Vagina (tissue), 2 donors: ENCODE measurements at regions not wholly inside any gene's neighbourhood (a gene's known extent, or its start where the extent isn't known, plus 50 kb on each side); places are given as distances from the start of the nearest gene placed in this dataset.

Experiments used
- DNase-seq, 2 donors: peaks; one replicate each; pipeline ENCODE4 v3.0.0-alpha.2; 2017; ENCODE audit errors: extremely low spot score in 2 of 2
- H3K27ac ChIP-seq: fragments of 200-600 bp; sonication (generic); one replicate; pipeline ENCODE4 v1.5.1; 2019
- H3K27me3 ChIP-seq: fragments of 200-600 bp; sonication (generic); one replicate; pipeline ENCODE4 v1.5.1; 2019
- H3K36me3 ChIP-seq, 2 donors: fragments of 200-600 bp; sonication (generic); one replicate each; pipeline ENCODE4 v1.5.1; 2017 to 2019
- H3K4me1 ChIP-seq: fragments of 200-600 bp; sonication (generic); one replicate; pipeline ENCODE4 v1.5.1; 2019
- H3K4me3 ChIP-seq, 2 donors: fragments of 200-600 bp; sonication (generic); 1 replicate in 1 of 2; 2 replicates in 1 of 2; pipeline ENCODE4 v1.5.1; 2016 to 2019
- H3K9me3 ChIP-seq: fragments of 200-600 bp; sonication (generic); one replicate; pipeline ENCODE4 v1.5.1; 2019
- CTCF ChIP-seq, 3 experiments: fragments of 450-650 bp in 2 of 3; fragments of 200-600 bp in 1 of 3; sonication (generic) in 1 of 3; IDR thresholded peaks; one replicate each; pipeline ENCODE4 v1.5.1; 2017 to 2019; ENCODE audit warnings: antibody characterized with exemption in 3 of 3, mild to moderate bottlenecking in 2 of 3, moderate library complexity in 2 of 3
- POLR2A ChIP-seq, 2 donors: fragments of 450-650 bp; IDR thresholded peaks; one replicate each; pipeline ENCODE4 v1.6.1; 2017; ENCODE audit warnings: antibody characterized with exemption in 2 of 2, mild to moderate bottlenecking in 2 of 2, moderate library complexity in 2 of 2
- POLR2AphosphoS5 ChIP-seq, 2 donors: sonication (generic); formaldehyde crosslinking; IDR thresholded peaks; one replicate each; pipeline ENCODE4 v1.9.0; 2017; ENCODE audit warnings: antibody characterized with exemption in 2 of 2, mild to moderate bottlenecking in 2 of 2, low read depth in 1 of 2; ENCODE audit not compliant: insufficient read depth in 1 of 2
- intact Hi-C: fragments of 100-400 bp; cut with DNase I; formaldehyde crosslinking; loops from one replicate; pipeline ENCODE4 v1.15.1; 2023

GRCh38 chr4:175405961-175406360 lies 406.1 kb downstream of the GPM6A start:
- TF ChIP-seq CTCF (IDR thresholded peaks at IDR 0.05) (no peak), POLR2AphosphoS5 (IDR thresholded peaks at IDR 0.05; ENCODE audit: insufficient read depth in 1 of 2, low read depth in 1 of 2) (no peak), POLR2A (IDR thresholded peaks at IDR 0.05) (no peak)
- Histone ChIP-seq H3K27me3 (no peaks in the 10 kb centered on the region), H3K36me3 (no peaks in the 10 kb centered on the region), H3K27ac (no peak overlapping the region), H3K9me3 (no peaks in the 10 kb centered on the region), H3K4me1 (no peaks in the 10 kb centered on the region), H3K4me3 (no peak overlapping the region)
- no peak for DNase-seq
- intact Hi-C loops = no loop called here

- Histone ChIP-seq H3K9me3 (no peaks in the 10 kb centered on the region), H3K4me1 (no peaks in the 10 kb centered on the region), H3K27me3 (no peaks in the 10 kb centered on the region), H3K27ac (no peak overlapping the region), H3K36me3 (no peaks in the 10 kb centered on the region), H3K4me3 (no peak overlapping the region)
- DNase-seq = no peak
- intact Hi-C loops = no loop called here
- no peak for TF ChIP-seq POLR2A (IDR thresholded peaks at IDR 0.05)
- no peak for TF ChIP-seq POLR2AphosphoS5 (IDR thresholded peaks at IDR 0.05; ENCODE audit: insufficient read depth in 1 of 2, low read depth in 1 of 2)
- no peak for TF ChIP-seq CTCF (IDR thresholded peaks at IDR 0.05)
Observed at GRCh38 chr4:175407926-175408325, 404.1 kb downstream of the GPM6A start.

GRCh38 chr4:175411251-175411650 lies 400.8 kb downstream of the GPM6A start:
- Histone ChIP-seq H3K36me3 (no peaks in the 10 kb centered on the region), H3K4me1 (no peaks in the 10 kb centered on the region), H3K4me3 (no peak overlapping the region), H3K27ac (no peak overlapping the region), H3K27me3 (no peaks in the 10 kb centered on the region), H3K9me3 (no peaks in the 10 kb centered on the region)
- intact Hi-C loops = no loop called here
- TF ChIP-seq POLR2AphosphoS5 (IDR thresholded peaks at IDR 0.05; ENCODE audit: insufficient read depth in 1 of 2, low read depth in 1 of 2) (no peak), CTCF (IDR thresholded peaks at IDR 0.05) (no peak), POLR2A (IDR thresholded peaks at IDR 0.05) (no peak)
- DNase-seq = no peak

- H3K27me3 ChIP-seq = no peaks in the 10 kb centered on the region
- DNase-seq = no peak
- intact Hi-C loops = no loop called here
Observed at GRCh38 chr4:175412161-175412560, 399.9 kb downstream of the GPM6A start.

GRCh38 chr4:175412746-175413145 lies 399.3 kb downstream of the GPM6A start:
- no peaks in the 10 kb centered on the region for H3K36me3 ChIP-seq
- H3K27ac ChIP-seq = no peak overlapping the region
- no peak for TF ChIP-seq CTCF (IDR thresholded peaks at IDR 0.05)
- TF ChIP-seq POLR2AphosphoS5 (IDR thresholded peaks at IDR 0.05; ENCODE audit: insufficient read depth in 1 of 2, low read depth in 1 of 2) = no peak
- TF ChIP-seq POLR2A (IDR thresholded peaks at IDR 0.05) = no peak
- H3K4me1 ChIP-seq = no peaks in the 10 kb centered on the region
- H3K27me3 ChIP-seq = no peaks in the 10 kb centered on the region
- no peak for DNase-seq
- intact Hi-C loops = no loop called here
- H3K4me3 ChIP-seq = no peak overlapping the region
- no peaks in the 10 kb centered on the region for H3K9me3 ChIP-seq

More at GRCh38 chr4:175412161-175412560, 399.9 kb downstream of the GPM6A start:
- Histone ChIP-seq H3K27ac (no peak overlapping the region), H3K9me3 (no peaks in the 10 kb centered on the region), H3K4me1 (no peaks in the 10 kb centered on the region), H3K36me3 (no peaks in the 10 kb centered on the region), H3K4me3 (no peak overlapping the region)
- TF ChIP-seq CTCF (IDR thresholded peaks at IDR 0.05) = no peak
- TF ChIP-seq POLR2A (IDR thresholded peaks at IDR 0.05) = no peak
- no peak for TF ChIP-seq POLR2AphosphoS5 (IDR thresholded peaks at IDR 0.05; ENCODE audit: insufficient read depth in 1 of 2, low read depth in 1 of 2)
